ENCODE measurements at regions not wholly inside any gene's neighbourhood (a gene's known extent, or its start where the extent isn't known, plus 50 kb on each side); places are given as distances from the start of the nearest gene placed in this dataset.
A peak's percentile ranks its signal among the peaks of the same experiment; 100 is the strongest.

- intact Hi-C loops (cut with DNase I): no loop called here
- DNase-seq: no peak
Observed at GRCh38 chr12:114254998-114255397, 150.9 kb downstream of the TBX5 start.

GRCh38 chr12:114253976-114254778 lies 151.8 kb downstream of the TBX5 start:
- intact Hi-C loops (cut with DNase I): no loop called here
- no peak for DNase-seq

- DNase-seq: no peak
- intact Hi-C loops (cut with DNase I): no loop called here
Observed at GRCh38 chr12:114248527-114248926, 157.4 kb downstream of the TBX5 start.

- DNase-seq: no peak
- intact Hi-C loops (cut with DNase I): no loop called here
Observed at GRCh38 chr12:114245555-114245954, 160.4 kb downstream of the TBX5 start.

GRCh38 chr12:114241973-114242434 lies 163.9 kb downstream of the TBX5 start:
- DNase-seq: no peak
- intact Hi-C loops (cut with DNase I): no loop called here

GRCh38 chr12:114240288-114240687 lies 165.7 kb downstream of the TBX5 start:
- intact Hi-C loops (cut with DNase I): no loop called here
- DNase-seq: no peak

GRCh38 chr12:114238808-114239207 lies 167.1 kb downstream of the TBX5 start:
- intact Hi-C loops (cut with DNase I): no loop called here
- no peak for DNase-seq

- intact Hi-C loops (cut with DNase I): no loop called here
- no peak for DNase-seq
Observed at GRCh38 chr12:114237230-114237629, 168.7 kb downstream of the TBX5 start.

GRCh38 chr12:114232187-114232586 lies 173.8 kb downstream of the TBX5 start:
- DNase-seq: no peak
- intact Hi-C loops (cut with DNase I): no loop called here

GRCh38 chr12:114229150-114229549 lies 176.8 kb downstream of the TBX5 start:
- intact Hi-C loops (cut with DNase I): no loop called here
- no peak for DNase-seq

GRCh38 chr12:114226241-114226928 lies 179.6 kb downstream of the TBX5 start:
- no peak for DNase-seq
- intact Hi-C loops (cut with DNase I): no loop called here

GRCh38 chr12:114221957-114222630 lies 183.8 kb downstream of the TBX5 start:
- DNase-seq: no peak
- intact Hi-C loops (cut with DNase I): no loop called here

GRCh38 chr12:114221136-114221833 lies 184.7 kb downstream of the TBX5 start:
- intact Hi-C loops (cut with DNase I): no loop called here
- DNase-seq: no peak

- no peak for DNase-seq
- intact Hi-C loops (cut with DNase I): no loop called here
Observed at GRCh38 chr12:114220311-114220710, 185.6 kb downstream of the TBX5 start.

- intact Hi-C loops (cut with DNase I): no loop called here
Observed at GRCh38 chr12:114218136-114218535, 187.8 kb downstream of the TBX5 start.

GRCh38 chr12:114215746-114216145 lies 190.2 kb downstream of the TBX5 start:
- DNase-seq: no peak
- intact Hi-C loops (cut with DNase I): no loop called here

More at GRCh38 chr12:114218136-114218535, 187.8 kb downstream of the TBX5 start:
- no peak for DNase-seq

- intact Hi-C loops (cut with DNase I): loop anchor here (2.0 kb wide), 1 partner anchor 46 kb away; no protein-coding TSS in a partner anchor
- peak in 5 of 10 donors; percentile 13 to 84 (median 23) for DNase-seq
Observed at GRCh38 chr12:114213055-114213581, 192.8 kb downstream of the TBX5 start.

- DNase-seq: no peak
- intact Hi-C loops (cut with DNase I): no loop called here
Observed at GRCh38 chr12:114209861-114210260, 196.1 kb downstream of the TBX5 start.

GRCh38 chr12:114206525-114206924 lies 199.4 kb downstream of the TBX5 start:
- intact Hi-C loops (cut with DNase I): no loop called here

GRCh38 chr12:114201794-114202193 lies 204.2 kb downstream of the TBX5 start:
- no peak for DNase-seq
- intact Hi-C loops (cut with DNase I): no loop called here

More at GRCh38 chr12:114206525-114206924, 199.4 kb downstream of the TBX5 start:
- no peak for DNase-seq
